OCI-LY3 (cell line): ENCODE measurements at regions not wholly inside any gene's neighbourhood (a gene's known extent, or its start where the extent isn't known, plus 50 kb on each side); places are given as distances from the start of the nearest gene placed in this dataset.

Source experiments
- CTCF ChIP-seq: fragments of 200-600, 300-600 bp; sonication (generic); IDR thresholded peaks from 2 replicates; pipeline ENCODE4 v1.5.1; 2014; ENCODE audit warnings: antibody characterized with exemption, low read length, low read depth
- EZH2phosphoT487 ChIP-seq: fragments of 200-600 bp; shearing (Covaris generic); IDR thresholded peaks from 2 replicates; pipeline ENCODE4 v1.6.1; 2018; ENCODE audit warnings: antibody characterized with exemption, mixed run types, low read depth

DNA sequence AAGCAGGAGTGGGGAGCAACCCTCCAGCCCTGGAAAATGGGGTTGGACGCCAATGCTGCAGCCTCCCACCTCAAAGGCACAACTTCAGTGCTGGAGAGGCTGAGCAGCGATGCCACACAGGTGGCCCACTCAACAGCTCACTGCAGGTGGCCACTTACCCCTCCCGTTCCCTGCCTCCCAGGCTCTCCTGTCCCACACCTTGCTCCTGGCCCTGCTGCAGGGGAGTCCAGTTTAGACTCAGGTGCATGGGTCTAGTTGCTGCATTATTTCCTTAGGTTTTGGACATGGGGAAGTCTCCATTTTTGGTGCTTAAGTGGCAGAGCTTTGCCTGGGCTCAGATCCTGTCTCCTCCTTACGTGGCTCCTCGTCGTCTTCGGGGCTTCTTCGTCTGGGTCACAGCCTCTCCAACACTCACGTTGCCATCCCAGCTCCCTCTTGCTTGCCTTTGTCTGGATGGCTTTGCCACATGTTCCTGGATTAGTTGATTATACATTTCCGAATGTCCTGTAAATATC, 898.3 kb downstream of the BRD1 start:
- TF ChIP-seq CTCF, result no peak
- TF ChIP-seq EZH2phosphoT487, result no peak
